ENCODE measurements at regions not wholly inside any gene's neighbourhood (a gene's known extent, or its start where the extent isn't known, plus 50 kb on each side); places are given as distances from the start of the nearest gene placed in this dataset.

GRCh38 chr10:4535521-4535920 lies 290.5 kb upstream of the AKR1E2 start:
- TF ChIP-seq CTCF (IDR thresholded peaks at IDR 0.05; ENCODE audit: insufficient read depth, low read depth, low read length) (no peak), EZH2 (IDR thresholded peaks at IDR 0.05; ENCODE audit: insufficient read depth, low read length) (no peak)
